ENCODE measurements at regions not wholly inside any gene's neighbourhood (a gene's known extent, or its start where the extent isn't known, plus 50 kb on each side); places are given as distances from the start of the nearest gene placed in this dataset.
"Not testable (repeated sequence)": the region's sequence is repeated elsewhere in the genome, so short reads cannot be mapped to it uniquely, and the experiment has no call there.

DNA sequence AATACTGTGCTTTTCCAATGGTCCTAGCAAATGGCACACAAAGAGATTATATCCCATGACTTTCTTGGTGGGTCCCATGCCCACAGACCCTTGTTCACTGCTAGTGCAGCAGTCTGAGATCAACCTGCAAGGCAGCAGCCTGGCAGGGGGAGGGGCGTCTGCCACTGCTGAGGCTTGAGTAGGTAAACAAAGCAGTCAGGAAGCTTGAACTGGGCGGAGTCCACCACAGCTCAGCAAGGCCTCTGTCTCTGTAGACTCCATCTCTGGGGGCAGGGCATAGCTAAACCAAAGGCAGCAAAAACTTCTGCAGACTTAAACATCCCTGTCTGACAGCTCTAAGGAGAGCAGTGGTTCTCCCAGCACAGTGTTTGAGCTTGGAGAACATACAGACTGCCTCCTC is 82.9 kb downstream of the ZNF737 start:
- DNase-seq = no peak

- no peak for DNase-seq
These were observed 83.8 kb downstream of the ZNF737 start for GRCh38 chr19:20481736-20482135.

DNA sequence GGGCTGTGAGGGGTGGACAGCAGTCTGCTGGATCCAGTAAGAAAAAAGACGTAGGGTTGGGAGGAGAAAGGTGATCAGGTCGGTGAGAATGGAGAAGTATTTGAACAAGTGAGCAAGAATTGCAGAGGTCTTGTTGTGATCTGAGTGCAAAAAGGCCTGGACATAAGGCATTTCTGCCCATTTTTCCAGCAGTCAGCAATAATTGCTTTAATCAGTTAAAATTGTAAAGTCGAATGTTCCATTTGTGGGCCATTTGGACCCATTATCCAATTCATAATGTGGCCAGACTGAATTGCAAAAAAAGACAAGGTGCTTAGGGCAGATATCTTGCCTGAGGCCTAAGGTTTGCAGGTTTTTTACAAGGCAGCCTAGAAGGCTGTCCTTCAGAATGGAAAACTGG is 86.1 kb downstream of the ZNF737 start:
- no peak for DNase-seq

GRCh38 chr19:20478936-20479335 is 86.6 kb downstream of the ZNF737 start:
- DNase-seq = no peak

DNA sequence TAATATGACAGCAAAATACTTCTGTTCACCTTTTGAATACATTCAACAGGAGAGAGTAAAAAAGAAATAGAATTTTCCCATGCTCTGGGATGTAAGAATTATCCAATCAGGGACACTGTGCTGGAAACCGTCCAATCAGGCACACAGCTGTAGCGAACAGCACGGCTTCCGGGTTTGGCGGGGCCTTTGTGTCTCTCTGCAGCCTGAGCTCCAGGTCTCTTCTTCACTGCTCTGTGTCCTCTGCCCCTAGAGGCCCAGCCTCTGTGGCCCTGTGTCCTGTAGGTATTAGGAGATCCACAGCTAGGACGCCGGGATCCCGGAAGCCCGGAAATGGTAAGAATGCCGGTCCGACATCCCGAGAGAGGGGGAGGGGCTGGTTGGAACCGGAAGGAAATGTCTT is 92.7 kb downstream of the ZNF737 start:
- DNase-seq = no peak

DNA sequence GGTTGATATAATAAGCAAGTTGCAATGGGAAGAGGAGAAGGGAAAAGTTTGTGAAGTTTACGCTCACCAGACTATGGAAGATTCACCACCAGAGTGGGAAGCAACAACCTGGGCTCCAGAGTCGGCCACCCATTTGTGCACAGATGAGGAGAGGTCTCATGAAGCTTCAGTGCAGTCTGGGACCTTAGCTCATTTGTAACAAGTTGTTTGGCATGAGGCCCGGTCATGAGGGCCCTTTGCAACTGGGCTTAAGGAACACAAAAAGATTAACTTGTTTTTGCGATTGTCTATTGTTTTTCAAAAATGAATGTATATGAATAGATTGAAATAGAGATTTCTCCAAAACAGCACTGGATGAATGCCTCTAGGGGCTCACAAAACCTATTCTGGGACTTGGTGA is 94.2 kb downstream of the ZNF737 start:
- no peak for DNase-seq

GRCh38 chr19:20470345-20471135 is 95.0 kb downstream of the ZNF737 start:
- DNase-seq = no peak

- not testable (repeated sequence) for DNase-seq
These were observed 99.0 kb downstream of the ZNF737 start for GRCh38 chr19:20466638-20466990.

DNA sequence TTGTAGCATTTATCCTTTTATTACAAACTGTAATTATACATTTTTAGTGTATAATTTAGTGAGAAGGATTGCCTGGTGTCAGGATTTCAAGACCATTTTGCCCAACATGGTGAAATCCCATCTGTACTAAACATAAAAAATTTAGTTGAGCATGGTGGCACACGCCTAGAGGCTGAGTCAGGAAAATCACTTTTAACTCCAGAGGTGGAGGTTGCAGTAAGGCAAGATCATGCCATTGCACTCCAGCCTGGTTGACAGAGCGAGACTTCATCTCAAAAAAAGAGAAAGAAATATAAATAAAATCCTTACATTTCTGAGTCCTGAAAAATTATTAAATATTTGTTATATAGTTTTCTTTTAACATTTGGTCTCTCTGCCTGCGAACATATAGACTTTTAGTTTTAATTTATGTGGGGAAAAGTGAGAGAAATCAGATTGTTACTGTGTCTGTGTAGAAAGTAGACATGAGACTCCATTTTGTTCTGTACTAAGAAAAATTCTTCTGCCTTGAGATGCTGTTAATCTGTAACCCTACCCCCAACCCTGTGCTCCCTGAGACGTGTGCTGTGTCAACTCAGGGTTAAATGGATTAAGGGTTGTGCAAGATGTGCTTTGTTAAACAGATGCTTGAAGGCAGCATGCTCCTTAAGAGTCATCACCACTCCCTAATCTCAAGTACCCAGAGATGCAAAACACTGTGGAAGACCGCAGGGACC is 99.5 kb downstream of the ZNF737 start:
- not testable (repeated sequence) for DNase-seq

GRCh38 chr19:20453425-20453935 is 112.1 kb downstream of the ZNF737 start:
- DNase-seq = no peak

DNA sequence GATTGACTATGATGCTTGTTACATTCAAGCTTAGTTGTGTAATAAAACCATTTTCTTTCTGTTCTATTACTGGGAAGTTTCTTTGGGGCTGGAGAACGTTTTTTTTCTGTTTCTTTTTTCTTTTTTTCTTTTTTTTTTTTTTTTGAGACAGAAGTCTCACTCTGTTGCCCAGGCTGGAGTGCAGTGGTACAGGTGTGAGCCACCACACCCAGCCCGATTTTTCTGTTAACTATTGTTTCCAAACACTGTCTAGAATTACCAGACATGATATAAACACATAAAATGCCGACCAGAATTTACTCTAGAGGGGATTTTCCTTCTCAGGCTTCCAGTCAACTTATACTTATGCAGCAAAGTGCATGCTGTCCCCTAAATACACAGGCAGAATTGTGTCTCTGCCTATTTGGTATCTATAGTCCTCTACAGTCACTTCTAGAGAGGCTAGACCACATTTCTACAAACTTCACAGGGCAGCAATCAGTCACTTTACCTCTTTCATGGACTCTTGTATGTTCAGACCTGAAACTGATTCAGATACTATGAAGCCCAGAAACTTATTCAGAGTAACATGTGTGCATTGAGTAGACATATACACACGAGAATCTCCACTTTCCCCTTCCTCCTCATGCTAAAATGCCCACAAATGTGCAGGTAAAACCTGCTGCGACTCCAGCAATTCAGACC is 121.2 kb downstream of the ZNF737 start:
- DNase-seq = no peak

DNA sequence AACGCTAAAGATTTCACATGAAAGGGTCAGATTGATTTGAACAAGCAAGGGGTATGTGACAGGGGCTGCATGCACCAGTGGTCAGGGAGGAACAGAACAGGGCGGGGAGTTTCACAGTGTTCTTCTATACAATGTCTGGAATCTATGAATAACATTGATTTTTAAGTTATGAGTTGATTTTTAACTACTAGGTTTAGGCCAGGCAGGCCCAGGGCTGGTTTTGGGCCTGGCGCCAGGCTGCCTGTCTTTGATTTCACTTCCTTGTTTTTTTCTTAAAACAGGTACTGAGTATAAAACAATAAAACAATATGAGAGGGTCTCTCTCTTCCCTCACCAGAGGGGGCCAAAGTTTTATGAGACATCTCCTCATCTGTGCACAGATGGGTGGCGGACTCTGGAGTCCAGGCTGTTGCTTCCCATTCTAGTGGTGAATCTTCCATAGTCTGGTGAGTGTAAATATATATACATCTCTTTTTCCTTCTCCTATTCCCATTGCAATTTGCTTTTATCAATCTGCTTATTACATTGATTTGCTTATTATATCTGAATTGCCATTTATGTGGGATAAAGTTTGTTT is 133.2 kb downstream of the ZNF737 start:
- not testable (repeated sequence) for DNase-seq

DNA sequence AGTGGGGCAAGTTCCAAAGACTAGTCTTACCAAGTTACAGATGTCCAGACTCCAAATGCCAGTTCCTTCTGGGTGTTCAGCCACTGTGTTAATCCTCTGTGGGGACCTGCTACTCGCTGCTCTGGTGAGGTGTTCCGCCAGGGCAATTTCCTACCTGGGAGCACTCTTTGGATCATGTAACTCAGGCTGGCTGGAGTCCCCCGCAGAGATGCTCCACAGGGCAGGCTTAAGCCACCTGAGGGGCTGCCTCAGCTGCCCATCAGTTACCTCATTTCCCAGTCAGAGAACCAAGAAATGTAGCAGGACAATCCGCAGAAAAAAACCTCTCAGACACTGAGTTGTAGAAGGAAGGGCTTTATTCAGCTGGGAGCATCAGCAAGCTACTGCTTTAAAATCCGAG is 133.8 kb downstream of the ZNF737 start:
- DNase-seq = no peak

DNA sequence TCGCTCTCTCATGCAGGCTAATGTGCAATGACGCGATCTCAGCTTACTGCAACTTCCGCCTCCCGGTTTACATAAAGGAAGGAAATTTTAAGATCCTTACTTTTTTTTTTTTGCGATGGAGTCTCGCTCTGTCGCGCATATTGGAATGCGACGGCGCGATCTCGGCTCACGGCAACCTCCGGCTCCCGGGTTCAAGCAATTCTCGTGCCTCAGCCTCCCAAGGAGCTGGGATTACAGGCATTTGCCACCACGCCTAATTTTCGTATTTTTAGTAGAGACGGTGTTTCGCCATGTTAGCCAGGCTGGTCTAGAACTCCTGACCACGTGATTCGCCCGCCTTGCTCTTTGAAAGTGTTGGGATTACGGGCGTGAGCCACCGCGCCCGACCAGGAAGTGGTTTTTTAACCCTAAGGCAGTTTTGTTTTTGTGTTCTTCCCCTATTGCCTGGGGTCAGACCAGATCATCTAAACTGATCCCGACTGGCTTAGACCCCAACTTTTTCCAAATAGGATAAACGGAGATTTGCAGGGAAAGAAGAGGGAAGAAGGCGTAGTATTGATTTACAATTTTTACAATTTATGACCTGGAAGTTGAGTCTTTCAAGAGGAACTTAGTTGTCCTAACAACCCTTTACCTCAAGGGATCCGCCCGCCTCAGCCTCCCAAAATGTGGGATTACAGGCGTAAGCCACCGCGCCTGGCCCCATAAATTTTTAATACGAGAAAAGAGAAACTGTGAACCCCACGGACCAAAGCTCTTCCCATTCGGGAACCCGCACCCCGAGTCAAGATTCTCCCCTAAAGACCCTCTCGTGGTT is 142.0 kb downstream of the ZNF737 start:
- DNase-seq = peak; percentile 13 to 14

DNA sequence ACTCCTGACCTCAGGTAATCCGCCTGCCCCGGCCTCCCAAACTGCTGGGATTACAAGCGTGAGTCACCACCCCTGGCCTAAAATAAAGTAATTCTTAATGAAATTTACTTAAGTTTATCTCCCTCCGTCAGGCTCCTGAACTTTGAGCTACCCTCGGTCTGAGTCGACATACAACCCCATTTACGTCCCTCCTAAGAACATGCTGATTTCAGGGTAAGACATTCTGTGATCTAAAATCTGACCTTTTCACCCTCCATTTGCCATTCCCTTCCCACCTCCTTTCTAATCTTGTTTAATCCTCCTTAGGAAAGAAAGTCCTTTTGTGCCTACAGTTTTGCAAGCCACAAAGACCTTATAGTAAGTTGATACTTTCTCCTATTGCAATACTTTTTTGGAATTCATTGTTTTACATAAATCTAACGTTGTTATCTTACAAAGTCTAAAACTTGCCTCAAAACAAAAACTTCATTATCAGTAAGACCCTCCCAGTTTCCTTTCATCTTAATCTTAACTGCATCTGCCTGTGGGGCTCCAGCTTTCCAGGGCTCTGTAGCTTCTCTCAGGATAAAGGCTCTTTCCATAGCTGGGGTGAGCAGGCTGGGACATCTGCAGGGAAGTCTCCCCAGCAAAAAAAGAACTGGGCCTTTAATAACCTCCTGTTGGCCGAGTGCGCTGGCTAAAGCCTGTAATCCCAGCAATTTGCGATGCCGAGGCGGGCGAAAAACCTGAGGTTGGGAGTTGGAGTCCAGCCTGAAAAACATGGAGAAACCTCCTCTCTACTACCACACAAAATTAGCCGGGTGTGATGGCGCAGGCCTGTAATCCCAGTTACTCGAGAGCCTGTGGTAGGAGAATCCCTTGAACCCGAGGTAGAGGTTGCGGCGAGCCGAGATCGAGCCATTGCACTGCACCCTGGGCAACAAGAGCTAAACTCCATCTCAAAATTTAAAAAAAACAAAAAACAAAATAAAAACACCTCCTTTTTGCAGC is 143.1 kb downstream of the ZNF737 start:
- no peak for DNase-seq

DNA sequence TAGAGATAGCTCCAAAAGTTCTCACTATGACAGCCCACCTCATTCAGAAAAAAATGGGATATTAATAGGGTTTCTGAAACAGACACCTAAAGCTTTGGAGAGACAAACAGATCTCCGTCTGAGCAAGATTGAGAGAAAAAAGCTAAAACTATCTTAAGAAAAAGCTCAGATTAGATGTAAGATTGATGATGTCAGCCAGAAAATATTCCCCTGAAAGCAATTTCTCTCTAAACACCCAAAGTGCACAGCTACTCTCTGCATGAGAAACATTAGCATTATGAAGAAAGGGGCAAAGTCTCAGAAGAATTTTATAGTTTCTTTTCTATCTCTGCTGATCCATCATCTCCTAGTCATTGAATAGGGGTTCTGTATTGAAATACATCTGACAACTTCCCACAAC is 148.9 kb downstream of the ZNF737 start:
- no peak for DNase-seq

- no peak for DNase-seq
These were observed 151.5 kb downstream of the ZNF737 start for GRCh38 chr19:20414120-20414519.

DNA sequence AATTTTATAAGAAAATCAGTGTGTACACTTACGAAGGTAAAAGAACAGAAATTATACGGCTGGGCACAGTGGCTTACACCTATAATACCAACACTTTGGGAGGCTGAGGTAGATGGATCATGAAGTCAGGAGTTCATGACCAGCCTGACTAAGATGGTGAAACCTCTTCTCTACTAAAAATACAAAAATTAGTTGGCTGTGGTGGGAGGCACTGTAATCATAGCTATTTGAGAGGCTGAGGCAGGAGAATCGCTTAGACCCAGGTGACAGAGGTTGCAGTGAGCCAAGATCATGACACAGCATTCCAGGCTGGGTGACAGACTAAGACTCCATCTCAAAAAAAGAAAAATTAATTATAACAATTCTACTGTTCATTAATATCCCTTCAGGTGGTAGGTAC is 151.9 kb downstream of the ZNF737 start:
- no peak for DNase-seq

DNA sequence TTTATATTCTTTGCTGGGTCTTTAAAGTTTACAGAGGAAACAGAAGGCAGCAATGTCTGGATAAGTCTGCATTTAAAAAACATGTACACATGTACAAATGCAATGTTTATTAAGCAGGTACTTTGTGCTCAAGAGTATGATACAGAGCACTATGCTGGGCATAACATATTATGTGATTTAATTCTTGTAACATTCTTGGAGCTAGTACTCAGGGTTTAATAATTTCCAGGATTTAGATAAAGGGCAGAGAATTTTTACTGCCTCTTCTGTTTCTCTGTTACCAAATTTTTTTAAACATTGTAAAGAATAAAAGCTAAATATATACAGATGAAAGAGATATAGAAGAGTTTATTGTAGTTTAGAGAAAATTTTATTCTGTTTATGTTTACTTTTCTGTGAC is 152.7 kb downstream of the ZNF737 start:
- no peak for DNase-seq

DNA sequence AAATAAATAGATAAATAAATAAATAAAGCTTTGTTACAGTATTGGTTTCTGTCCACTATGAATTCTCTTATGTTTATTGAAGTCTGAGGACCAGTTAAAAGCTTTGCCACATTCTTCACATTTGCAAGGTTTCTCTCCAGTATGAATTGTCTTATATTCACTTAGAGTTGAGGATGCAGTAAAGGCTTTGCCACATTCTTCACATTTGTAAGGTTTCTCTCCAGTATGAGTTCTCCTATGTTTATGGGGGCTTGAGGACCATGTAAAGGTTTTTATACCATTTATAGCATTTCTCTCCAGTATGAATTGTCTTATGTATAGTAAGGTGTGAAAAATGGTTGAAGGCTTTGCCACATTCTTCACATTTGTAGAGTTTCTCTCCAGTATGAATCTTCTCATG is 168.3 kb downstream of the ZNF737 start:
- no peak for DNase-seq

DNA sequence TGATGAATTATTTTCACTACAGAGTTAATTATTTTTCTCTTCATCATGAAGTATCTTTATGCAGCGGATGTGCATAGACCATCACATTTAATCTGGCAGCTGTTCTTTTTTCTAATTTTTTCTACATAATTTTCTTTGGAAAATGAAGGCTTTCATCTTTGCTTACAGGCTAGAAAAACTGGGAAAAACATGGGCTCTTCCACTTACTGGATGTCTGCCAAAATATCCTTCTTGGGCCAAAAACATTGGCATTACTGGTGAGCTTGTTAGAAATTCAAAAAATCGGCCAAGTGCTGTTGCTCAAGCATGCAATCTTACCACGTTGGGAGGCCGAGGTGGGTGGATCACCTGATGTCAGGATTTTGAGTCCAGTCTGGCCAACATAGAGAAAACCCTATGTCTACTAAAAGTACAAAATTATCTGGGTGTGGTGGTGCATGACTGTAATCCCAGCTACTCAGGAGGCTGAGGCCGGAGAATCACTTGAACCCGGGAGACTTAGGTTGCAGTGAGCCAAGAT is 176.8 kb downstream of the ZNF737 start:
- DNase-seq = no peak
